Vagina (tissue), 2 donors: ENCODE measurements at regions not wholly inside any gene's neighbourhood (a gene's known extent, or its start where the extent isn't known, plus 50 kb on each side); places are given as distances from the start of the nearest gene placed in this dataset.

Experiments
- POLR2A ChIP-seq, 2 donors: fragments of 450-650 bp; IDR thresholded peaks; one replicate each; pipeline ENCODE4 v1.6.1; 2017; ENCODE audit warnings: antibody characterized with exemption in 2 of 2, mild to moderate bottlenecking in 2 of 2, moderate library complexity in 2 of 2
- POLR2AphosphoS5 ChIP-seq, 2 donors: sonication (generic); formaldehyde crosslinking; IDR thresholded peaks; one replicate each; pipeline ENCODE4 v1.9.0; 2017; ENCODE audit warnings: antibody characterized with exemption in 2 of 2, mild to moderate bottlenecking in 2 of 2, low read depth in 1 of 2; ENCODE audit not compliant: insufficient read depth in 1 of 2
- TF ChIP-seq, protein P1 (sequence below), 3 experiments: fragments of 450-650 bp in 2 of 3; fragments of 200-600 bp in 1 of 3; sonication (generic) in 1 of 3; IDR thresholded peaks; one replicate each; pipeline ENCODE4 v1.5.1; 2017 to 2019; ENCODE audit warnings: antibody characterized with exemption in 3 of 3, mild to moderate bottlenecking in 2 of 3, moderate library complexity in 2 of 3

DNA sequence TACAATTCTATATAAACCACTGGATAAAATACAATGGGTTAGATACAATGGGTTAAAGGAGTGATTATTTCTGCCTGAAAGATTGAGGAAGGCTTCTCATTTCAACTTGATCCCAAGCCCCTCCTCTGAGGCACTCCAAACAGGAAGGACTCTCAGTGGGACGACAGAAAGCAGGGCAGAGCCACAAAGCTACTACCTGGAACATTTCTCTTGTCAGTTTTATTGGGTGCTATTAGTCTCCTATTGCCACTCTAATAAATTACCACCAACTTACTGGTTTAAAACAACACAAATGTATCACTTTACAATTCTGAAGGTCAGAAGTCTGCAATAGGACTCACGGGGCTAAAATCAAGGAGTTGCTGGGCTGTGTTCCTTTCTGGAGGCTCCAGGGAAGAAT, 146.7 kb downstream of the MREG start:
- TF ChIP-seq, protein P1, sequence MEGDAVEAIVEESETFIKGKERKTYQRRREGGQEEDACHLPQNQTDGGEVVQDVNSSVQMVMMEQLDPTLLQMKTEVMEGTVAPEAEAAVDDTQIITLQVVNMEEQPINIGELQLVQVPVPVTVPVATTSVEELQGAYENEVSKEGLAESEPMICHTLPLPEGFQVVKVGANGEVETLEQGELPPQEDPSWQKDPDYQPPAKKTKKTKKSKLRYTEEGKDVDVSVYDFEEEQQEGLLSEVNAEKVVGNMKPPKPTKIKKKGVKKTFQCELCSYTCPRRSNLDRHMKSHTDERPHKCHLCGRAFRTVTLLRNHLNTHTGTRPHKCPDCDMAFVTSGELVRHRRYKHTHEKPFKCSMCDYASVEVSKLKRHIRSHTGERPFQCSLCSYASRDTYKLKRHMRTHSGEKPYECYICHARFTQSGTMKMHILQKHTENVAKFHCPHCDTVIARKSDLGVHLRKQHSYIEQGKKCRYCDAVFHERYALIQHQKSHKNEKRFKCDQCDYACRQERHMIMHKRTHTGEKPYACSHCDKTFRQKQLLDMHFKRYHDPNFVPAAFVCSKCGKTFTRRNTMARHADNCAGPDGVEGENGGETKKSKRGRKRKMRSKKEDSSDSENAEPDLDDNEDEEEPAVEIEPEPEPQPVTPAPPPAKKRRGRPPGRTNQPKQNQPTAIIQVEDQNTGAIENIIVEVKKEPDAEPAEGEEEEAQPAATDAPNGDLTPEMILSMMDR (IDR thresholded peaks at IDR 0.05) = no peak
- TF ChIP-seq POLR2A (IDR thresholded peaks at IDR 0.05) = no peak
- no peak for TF ChIP-seq POLR2AphosphoS5 (IDR thresholded peaks at IDR 0.05; ENCODE audit: insufficient read depth in 1 of 2, low read depth in 1 of 2)
